HG03571 (cell line): ENCODE measurements at regions not wholly inside any gene's neighbourhood (a gene's known extent, or its start where the extent isn't known, plus 50 kb on each side); places are given as distances from the start of the nearest gene placed in this dataset.

Experiments
- ATAC-seq: cut with Tn5 transposase; IDR thresholded peaks from one replicate; pipeline ENCODE4 v1.9.1; 2021; ENCODE audit not compliant: unreplicated experiment

GRCh38 chr12:91861554-91861953 is 284.1 kb downstream of the BTG1 start:
- ATAC-seq: no peak

GRCh38 chr12:91859347-91859746 is 286.3 kb downstream of the BTG1 start:
- no peak for ATAC-seq

DNA sequence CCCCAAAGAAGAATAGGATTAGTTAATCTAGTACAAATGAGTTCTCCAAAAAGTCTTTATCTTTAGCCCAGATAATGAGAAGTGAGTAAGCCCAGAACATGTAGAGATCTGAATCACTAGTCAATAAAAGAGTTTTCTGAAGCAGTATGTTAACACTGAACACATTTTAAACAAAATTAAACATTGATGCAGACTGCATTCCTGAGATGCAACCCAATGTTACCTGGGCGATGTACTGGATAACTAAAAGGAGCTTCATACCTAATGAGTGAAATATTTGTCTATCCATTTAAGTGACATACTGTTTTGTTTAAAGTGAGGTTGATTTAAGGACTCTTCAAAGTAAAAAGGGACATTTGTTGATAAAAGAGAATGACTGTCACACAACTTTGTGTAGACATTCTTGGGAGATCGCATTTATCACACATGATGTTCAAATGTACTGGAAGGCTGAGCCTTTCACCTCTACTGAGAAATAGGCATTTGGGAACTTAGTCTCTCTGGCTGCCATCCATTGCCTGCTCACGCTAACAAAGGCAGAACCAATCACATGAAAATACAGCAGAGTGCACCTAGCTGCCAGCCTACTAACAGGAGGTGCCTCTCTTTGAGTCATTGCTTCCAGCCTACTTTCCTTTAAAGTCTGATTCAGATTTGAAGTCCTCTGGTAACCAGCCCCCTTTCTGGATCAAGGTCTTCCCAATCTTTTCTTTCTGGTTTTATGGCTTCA is 287.7 kb downstream of the BTG1 start:
- no peak for ATAC-seq

- ATAC-seq: no peak
Measured at GRCh38 chr12:91854725-91855124, 290.9 kb downstream of the BTG1 start.

GRCh38 chr12:91853350-91854127 is 292.1 kb downstream of the BTG1 start:
- ATAC-seq: no peak

GRCh38 chr12:91852634-91853033 is 293.0 kb downstream of the BTG1 start:
- ATAC-seq: no peak

GRCh38 chr12:91851741-91852477 is 293.7 kb downstream of the BTG1 start:
- no peak for ATAC-seq

DNA sequence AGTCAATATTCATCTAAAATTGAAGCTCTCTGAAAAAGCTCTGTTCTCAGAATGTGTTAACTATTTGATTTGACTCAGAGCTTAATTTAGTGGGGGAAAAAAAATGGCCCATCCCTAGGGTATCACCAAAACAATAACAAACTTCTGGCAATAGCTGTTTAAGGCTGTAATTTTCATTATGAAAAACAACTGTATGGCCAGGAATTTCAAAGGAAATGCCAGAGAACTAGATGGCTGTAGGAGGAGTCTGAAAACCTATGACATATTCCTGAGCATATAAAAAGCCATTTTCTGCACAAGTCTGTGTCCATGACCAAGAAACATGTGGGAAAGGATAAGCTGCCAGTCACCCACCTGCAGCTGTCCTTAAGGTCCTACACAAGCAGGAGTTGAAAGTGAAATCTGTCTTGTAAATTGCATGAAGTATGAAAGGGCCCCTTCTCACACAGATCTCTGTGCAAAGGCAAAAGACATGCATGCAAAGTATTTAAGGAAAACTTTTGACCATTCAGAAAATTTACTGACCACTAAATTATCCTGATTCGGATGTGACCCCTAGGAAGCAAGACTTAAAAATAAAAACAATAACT is 299.1 kb downstream of the BTG1 start:
- ATAC-seq: no peak

DNA sequence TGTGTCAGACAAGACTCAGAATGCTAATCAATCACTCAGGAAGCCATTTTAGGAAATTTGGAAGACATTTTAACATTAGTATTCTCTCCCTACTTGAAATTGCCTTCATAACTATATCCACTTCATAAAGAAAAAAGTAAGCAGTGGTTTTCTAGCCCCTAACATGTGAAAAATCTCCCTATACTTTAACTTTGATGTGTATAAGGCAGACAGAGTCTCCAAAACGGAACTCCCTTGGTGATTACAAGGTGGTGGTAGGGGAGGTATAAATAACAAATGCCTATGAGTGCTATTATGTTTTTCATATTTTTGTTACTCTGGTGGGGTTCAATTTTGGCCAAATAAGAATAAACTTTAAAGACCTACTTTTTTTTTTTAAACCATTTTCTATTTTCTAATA is 300.3 kb downstream of the BTG1 start:
- no peak for ATAC-seq

DNA sequence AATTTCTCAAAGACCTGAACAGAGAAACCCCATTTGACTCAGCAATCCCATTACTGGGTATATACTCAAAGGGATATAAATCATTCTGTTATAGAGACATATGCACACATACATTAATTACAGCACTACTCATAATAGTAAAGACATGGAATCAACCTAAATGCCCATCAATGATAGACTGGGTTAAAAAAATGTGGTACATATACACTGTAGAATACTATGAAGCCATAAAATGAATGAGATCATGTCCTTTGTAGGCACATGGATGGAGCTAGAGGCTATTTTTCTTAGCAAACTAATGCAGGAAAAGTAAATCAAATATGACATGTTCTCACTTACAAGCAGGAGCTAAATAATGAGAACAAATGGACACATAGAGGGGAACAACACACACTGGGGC is 303.8 kb downstream of the BTG1 start:
- ATAC-seq: no peak

GRCh38 chr12:91836696-91837095 is 308.9 kb downstream of the BTG1 start:
- ATAC-seq: no peak

- ATAC-seq: no peak
Measured at GRCh38 chr12:91836264-91836663, 309.4 kb downstream of the BTG1 start.

GRCh38 chr12:91835693-91836092 is 310.0 kb downstream of the BTG1 start:
- no peak for ATAC-seq

DNA sequence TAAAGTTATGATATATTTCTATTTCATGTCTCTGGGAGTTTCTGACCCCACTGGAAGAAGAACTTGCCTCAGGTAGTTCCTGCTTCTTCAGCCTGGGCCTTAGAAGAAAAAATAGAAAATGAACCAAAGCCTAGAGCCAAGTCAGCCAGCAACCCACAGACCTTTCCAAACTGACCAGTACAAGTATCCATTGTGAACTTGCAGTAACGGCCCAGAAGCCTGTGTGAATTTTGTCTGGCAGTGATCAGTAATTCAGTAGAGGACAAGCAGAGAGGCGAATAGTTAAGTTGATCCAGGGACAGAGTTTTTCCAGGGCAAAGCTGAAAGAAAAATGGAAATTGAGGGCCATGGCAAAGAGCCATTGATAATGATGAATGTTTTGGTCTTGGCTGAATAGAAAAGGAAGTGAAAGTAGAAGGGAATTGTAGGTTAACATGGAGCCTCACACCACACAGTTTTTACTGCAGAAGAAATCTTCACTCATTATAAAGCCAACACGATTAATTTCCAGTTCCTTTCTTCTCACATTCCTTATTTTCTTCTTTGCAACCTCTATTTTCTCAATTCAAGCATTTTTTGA is 311.8 kb downstream of the BTG1 start:
- no peak for ATAC-seq

- no peak for ATAC-seq
Measured at GRCh38 chr12:91825999-91826398, 319.6 kb downstream of the BTG1 start.

DNA sequence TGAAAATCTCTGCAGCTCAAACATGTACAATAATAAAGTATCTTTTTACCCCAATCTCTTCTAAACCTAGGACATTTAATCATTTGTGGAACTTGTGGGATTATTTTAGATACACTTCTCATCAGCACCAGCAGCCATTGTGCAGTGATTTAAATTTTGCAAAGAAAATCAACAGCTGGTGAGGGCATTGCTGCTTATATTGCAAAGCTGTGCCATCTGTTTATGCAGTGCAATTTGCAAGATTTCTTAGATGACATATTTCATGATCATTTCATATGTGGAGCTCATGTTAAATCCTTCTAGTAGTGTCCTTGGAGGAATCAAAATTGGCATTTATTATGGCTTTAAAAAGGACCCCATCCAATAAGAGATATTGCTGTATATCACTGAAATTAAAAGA is 320.7 kb downstream of the BTG1 start:
- ATAC-seq: no peak

- no peak for ATAC-seq
Measured at GRCh38 chr12:91819132-91819447, 326.6 kb downstream of the BTG1 start.

DNA sequence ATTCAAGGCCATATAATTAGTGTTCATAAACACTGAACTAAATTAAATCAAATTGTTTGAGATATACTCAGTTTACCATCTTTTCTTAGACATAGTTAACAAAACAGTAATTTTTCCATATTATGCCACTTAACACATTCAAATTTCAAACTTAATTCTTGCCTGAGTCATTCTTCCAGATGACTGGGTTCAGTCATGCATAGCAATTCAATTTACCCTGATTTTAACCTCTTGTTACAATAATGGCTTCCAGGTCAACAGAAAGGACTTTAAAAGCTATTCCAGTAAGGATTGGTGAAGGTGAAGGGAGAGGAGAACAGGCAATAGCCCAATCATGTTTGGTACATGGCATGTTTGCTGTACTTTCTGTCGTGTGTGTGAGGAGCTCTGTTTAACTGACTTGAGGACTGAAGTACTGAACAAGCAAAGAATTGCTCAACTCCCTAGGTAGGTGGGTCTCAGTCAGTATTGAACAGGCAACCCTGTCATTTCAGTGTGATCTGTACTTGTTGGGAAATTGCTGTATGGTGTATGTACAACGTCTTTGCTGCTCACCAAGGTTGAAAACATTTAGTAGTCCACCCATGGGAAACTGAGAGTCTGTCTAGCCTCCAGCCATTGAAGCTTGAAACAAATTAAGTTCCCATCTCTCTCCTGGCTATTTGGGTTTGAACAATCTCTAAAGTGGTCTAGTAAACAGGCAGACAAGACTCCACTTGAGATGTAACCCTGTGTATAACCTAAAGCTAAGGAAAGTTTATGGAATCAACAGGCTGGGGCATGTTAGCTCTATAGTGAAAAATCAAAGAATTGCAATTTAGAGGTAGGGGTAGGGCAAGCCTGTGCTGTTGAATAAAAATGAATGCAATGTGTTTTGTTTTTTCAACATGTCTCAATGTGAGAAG is 327.2 kb downstream of the BTG1 start:
- ATAC-seq: no peak

DNA sequence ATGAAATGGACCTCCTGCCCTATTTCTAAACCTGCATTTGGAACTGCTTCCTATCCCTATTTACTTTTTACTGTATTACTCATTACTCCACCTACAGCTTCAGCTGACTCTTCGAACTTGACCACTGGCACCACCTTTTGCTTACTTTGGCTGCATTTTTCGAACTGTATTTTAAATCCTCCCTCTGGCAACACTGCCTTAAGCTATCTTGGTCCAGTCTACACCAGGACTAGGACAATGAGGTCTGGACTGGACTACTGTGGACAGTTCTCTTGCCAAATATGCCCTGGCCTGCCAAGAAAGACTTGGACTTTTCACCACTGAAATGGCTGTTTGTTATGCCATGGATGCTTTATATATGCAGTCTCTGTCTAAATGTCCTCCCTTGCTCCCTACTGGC is 328.1 kb downstream of the BTG1 start:
- ATAC-seq: no peak

DNA sequence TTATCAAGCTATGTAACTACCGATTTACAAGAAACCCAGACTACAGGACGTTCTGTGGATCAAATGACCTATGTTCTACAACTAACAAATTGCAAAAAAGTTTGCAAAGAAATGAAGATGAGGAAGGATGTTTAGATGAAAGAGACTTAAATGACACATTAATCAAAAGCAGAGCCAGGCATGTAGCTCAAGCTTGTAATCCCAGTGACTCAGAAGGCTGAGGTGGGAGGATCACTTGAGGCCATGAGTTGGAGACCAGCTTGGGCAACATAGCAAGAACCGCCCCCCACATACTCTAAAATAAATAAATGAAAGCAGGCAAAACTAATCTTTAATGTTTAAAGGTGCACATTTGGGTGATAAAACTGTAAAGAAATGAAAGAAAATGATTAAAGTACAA is 331.9 kb downstream of the BTG1 start:
- ATAC-seq: no peak
